GM21515 (cell line): ENCODE measurements at regions not wholly inside any gene's neighbourhood (a gene's known extent, or its start where the extent isn't known, plus 50 kb on each side); places are given as distances from the start of the nearest gene placed in this dataset.

ENCODE experiments used
- ATAC-seq: cut with Tn5 transposase; IDR thresholded peaks from one replicate; pipeline ENCODE4 v1.9.1; 2021; ENCODE audit not compliant: unreplicated experiment

DNA sequence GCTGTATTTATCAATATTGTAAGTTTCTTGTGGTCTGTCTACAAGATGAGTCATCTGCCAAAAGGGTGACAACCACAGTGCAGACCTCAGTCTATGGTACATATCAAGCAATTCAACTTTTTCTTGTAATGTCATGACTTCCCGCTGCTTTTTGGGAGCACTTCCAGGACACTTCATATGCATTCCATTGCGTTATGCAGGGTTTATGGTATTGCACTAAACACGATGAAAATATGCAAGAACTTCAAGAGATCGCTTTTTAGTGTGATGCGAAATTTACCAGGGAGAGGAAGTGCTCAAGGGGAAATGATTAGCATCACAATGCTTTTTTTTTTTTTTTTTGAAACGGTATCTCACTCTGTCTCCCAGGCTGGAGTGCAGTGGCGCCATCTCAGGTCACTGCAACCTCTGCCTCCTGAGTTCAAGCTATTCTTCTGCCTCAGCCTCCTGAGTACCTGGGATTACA is 166.5 kb downstream of the TFAP2A start:
- ATAC-seq, result no peak

DNA sequence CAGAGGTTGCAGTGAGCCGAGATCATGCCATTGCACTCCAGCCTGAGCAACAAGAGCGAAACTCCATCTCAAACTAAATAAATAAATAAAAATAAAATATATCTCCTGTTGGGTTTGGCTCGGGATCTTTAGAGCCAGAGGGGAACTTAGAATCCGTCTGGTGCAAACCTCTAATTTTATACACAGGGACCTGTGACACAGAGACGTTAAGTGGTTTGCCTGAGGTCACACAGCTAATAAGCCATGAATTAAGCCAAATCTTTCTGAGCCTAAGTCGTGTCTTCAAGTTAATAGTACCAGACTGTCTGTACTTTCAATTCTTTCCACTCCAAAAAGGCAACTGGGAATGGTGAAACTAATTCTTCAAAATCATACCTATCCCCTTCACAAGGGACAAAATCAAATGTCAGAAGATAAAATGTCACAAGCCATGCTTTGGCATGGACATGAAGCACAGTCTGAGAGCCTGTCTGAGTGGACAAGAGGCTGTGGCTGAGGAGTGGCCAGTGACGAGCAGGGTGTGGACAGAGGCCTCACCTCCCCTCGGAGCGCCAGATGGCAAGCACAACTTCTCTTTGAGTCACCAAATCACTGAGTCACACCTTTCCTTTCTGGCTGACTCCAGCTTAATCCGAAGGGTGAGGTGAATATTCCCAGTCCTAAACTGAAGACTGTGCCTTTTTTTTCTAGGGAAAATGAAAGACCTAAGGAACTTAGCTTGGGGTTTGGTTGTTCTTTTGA is 177.4 kb downstream of the TFAP2A start:
- no peak for ATAC-seq

DNA sequence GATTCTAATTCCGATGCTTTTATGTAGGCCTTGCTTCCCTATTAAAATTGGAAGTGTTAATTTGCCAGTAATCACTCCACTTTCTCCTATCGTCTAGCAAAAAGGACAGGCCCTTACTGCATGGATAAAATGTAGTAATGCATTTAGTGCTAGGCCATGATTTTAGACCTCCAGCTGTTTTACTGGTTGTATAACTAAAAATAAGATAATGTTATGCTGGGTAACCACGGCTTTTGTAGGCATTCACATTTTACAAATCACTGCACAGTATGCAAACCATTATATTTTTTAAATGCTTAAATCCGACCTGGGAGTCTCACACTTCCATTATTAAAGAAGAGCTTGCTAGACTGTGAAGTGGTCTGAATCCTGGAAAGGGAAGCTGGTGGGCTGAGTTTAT is 179.5 kb downstream of the TFAP2A start:
- no peak for ATAC-seq

DNA sequence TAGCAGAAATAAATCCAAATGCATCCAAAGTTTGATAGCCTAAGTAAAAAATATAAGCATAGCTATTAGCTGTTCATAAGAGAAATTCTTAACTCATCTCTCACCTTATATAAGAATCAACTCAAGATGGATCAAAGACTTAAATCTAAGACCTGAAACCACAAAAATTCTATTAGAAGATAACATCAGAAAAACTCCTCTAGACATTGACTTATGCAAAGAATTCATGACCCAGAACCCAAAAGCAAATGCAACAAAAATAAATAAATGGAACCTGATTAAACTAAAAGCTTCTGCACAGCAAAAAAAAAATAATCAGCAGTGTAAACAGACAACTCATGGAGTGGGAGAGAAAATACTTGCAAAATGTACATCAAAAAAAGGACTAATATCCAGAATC is 184.3 kb downstream of the TFAP2A start:
- no peak for ATAC-seq

DNA sequence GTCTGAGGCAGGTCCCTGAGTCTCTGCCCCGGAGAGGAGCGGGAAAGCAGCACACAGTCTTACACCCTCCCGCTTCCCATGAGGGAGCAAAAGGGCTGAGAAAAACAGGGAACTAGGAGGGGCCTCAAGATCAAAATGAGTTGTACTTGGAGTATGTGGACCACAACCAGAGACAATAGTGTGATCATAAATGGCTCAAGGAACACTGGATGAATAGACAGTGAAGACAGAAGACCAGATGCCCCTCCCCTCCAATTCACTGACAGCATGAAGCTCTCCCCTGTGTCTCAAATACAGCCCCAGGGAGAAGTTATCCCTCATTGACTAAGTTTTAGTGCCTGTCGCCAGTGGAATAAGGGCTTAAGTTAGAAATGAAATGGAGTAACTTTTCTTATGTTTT is 191.0 kb downstream of the TFAP2A start:
- ATAC-seq, result no peak

DNA sequence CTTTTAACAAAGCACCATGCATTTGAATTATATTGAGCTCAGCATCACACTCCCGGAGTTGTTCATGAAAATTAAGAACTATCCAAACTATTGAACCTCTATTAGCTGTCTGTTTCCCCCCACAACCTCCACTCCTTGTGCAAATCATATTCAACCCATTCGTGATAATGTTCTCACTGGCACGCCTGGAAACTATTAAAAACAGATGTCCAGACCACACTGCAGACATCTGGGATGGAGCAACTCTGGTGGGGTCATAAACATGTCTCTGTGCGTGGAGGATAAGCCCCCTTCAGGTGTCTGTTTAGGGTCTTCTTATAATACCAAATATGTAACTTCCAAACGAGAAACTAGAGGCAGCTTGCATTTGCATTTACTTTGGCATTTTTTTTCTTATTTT is 193.7 kb downstream of the TFAP2A start:
- ATAC-seq, result no peak

DNA sequence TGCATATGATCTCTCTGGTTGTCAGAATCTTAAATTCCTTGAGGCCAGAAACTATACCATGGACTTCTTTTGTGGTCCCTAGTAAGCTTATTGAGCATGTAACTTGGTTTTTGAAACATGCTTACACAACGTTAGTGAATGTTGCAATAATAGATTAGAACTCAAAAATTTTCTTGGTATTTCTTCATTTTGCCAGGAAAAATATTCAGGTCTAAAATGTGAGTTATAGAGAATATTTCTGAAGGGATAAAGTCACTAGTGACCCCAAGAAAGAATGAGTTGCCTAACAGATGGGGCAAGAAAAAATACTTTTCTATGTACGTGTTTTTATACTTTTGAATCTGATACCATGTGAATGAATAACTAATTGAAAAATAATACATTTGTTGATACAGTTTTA is 195.4 kb downstream of the TFAP2A start:
- ATAC-seq, result no peak

DNA sequence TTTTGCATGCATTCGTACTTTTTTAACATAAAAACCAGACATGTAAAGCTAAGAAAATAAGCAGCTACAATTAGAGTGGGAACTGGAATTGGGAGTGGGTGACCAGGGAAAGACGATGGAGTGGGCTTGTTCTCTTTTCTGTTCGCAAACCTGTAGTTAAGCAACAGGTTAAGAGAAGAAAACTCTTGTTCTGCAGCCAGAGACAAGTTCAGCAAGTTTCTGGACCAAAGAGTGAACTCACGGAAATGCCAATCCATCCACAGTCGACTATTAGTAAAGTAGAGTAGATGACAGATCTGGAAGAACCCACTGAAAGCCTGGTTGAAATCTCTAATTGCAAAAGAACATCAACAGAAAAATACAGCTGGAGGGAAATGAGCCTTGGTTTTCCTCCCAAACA is 197.8 kb downstream of the TFAP2A start:
- no peak for ATAC-seq

DNA sequence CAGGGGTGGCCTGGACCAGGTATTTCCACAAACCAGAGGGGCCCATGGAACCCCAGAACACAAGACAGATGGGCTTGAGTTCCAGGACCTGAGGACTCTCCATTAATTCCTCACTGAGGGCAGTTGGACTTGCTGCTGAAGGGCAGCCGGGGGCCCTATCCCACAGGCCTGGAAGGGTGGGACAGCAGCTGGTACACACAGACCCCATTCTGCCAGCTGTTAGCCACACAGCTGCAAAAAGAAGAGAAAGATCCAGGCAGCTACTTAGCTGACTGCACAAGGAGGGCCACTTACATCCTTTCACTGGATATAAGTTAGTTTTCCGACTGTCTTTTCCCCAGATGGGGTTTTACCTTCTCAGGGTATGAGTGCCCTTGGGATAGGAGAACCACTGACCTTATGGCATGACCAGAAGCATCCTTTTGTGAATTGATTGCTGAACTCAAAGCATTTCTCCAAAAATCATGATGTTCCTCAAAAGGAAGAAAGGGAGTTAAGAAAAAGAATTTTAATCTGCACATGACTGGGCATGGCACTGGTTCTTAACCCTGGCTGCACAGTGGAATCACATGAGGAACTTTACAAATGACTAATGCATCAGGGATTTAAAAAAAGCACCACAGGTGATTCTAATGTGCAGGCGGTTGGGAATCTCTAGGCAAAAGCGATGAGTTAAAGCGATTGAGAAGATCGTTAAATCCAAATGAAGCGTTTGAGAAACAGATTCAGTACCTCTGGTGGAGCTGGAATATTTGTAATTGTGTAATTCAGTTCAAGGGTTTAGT is 199.4 kb downstream of the TFAP2A start:
- no peak for ATAC-seq

DNA sequence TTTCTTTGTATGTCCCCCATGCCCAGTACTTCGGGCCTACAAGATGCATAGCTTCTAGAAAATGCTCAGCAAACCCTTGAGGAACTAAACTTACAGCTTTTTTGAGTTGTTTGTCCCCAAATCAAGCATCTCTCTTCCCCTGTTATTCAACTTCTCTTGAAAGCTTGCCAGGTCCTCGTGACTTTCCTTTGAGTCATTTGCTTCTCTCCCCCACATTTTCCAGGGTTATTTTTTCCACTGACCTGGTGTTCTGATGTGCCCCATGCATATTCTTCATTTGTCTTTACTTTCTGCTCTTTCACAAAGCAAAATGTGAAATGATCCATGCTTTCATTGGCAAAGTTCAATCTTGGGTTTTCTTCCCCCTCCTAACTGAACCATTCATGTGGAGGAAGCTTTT is 204.8 kb downstream of the TFAP2A start:
- no peak for ATAC-seq

DNA sequence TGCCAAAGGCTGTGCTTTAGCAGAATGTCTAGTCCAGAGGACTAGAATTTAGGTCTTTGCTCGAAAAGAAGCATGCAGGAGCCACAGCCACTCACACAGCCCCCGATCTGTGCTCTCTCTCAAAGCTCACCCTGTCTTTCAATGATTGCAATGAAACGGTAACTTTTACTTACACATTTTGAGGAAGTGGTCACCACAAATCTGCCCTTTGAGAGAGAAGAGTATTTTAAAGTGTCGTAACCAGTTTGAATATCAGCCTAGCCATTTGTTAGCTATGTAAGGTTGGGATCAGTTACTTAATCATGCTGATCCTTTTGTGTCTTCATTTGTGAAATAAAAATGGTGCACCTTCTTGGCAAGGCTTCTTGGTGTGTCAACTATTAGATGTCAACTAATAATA is 209.0 kb downstream of the TFAP2A start:
- peak; percentile 64 for ATAC-seq

DNA sequence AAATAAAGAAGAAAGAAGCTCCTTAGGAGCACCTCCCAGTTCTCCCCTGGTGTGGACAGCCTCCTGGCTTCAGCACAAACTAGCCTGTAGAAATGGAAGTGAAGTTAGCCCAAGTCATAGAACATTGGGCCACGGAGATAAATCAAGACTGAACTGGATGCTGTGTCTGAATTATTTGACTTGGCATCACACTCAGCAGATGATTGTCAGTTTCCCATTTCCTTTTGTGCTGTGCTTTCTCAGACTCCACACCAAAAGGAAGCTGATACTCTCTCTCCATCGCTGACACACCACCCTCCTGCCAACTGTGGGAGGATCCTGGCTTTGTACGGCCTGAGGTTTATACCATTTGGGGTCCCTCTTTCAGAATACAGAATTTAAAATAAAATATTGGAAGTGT is 209.8 kb downstream of the TFAP2A start:
- no peak for ATAC-seq

DNA sequence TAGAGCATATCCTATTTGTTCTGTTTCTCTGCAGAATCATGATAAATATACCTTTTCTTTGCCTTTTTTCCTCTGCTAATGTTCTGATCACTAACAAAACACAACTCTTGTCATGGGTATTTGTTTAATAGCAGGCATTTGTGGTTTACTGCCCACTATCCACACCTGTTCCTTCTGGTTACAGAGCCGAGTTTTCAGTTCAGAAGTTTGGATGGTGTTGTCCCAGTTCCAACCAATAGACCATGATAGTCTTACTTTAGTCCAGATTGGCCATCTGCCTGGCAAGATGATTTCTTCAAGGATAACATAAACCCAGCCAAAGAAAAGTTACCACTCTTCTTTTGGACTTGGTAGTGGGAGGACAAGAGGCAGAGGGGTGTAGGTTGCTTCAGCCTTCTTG is 211.2 kb downstream of the TFAP2A start:
- ATAC-seq, result no peak

DNA sequence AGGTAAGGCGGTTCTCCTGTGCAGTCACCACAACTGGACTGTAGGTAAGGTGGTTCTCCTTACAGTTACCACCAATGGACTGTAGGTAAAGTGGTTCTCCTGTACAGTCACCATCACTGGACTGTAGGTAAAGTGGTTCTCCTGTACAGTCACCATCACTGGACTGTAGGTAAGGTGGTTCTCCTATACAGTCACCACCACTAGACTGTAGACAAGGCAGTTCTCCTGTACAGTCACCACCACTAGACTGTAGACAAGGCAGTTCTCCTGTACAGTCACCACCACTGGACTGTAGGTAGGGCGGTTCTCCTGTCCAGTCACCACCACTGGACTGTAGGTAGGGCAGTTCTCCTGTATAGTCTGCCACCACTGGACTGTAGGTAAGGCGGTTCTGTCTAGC is 212.3 kb downstream of the TFAP2A start:
- no peak for ATAC-seq

DNA sequence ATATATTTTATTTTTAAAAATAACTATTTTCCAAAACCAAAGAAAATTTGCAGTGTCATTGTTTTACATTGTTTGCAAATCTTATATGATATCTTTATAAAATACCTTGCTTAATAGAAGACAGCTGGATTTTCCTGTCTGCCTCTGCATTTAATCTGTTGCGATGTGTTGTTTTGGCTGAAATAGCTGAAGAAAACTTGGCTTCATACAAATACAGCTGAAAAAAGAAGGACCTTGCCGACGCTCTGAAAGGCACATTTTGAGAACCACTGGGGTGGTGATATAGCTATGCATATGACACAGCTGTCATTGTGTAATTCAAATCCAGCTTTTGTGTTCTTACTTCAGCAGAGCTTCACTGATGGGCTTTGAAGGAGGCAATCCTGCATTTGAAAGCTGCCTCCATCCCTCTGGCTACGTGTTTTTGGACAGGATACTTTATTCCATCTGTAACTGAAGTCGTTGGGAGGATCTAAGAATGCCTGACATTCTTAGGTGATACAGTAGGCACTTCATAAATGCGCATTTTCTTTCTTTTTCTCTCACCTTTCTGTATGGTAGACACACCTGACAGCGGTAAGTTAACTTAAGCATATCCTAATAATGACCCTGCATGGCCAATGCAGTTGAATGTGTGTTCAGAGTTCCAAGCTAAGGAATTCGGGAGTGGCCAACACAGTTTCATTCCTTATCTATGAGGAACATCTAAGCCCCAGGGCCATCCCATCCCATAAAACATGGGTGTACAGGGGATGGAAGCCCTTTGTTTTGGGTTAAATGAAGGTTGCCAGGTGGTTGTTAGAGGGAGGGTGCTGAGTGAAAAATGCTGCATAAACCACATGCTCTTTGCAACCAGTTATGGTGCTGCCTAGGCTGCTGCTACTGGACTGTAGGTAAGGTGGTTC is 213.0 kb downstream of the TFAP2A start:
- no peak for ATAC-seq

DNA sequence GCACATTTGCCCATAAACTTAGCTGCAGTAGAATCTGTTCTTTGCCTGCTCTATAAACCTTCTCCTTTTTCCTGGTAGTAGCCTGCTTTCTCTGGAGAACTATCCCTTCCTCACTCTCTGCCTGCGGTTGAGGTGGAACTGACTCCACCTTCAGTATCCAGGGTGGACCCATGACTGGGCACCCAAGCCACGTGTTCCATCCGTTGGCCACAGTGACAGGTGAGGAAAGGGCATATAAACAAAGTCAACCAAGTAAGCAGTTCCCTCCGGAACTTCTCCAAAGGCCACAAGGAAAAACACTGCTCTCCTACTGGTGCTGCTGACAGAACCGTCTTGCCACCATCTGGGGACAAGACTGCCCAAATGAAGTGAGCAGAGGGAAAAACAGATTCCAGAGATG is 218.8 kb downstream of the TFAP2A start:
- no peak for ATAC-seq

DNA sequence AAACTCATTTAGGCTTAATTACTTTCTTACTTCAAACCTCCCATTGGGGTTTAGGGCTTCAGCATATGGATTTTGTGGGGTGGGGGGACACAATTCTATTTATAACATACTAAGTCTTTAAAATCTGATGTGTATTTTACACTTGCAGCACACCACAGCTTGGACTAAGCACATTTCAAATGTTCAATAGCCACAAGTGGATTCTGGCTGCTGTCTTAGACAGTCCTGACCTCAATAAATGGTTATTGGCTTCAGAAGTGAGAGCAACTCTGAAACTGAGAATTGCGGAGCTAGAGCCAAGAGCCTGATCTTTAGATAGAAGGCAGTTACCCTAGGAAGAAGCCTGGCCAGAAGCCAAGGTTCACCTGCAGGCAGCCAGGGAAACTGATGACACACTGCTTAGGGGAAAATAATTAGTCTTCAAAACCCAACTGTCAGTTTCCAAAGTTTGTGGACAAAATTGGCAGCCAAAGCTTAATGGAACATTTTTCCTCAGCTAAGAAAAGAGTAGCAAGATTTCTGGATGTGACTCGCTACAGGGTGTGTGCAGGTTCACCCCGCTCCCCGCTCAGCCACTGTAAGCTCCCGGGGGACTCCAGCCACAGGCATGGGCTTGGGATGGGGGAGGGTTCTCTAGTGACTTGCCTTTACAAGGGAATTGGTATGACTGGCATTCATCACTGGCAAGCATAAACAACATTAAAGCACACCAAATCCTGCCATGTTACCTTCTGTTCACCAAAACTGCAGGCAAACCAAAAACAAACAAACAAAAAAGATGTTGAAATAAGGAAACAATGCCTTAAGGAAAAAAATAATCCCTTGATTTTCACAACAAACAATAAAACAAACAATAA is 219.8 kb downstream of the TFAP2A start:
- ATAC-seq, result no peak

DNA sequence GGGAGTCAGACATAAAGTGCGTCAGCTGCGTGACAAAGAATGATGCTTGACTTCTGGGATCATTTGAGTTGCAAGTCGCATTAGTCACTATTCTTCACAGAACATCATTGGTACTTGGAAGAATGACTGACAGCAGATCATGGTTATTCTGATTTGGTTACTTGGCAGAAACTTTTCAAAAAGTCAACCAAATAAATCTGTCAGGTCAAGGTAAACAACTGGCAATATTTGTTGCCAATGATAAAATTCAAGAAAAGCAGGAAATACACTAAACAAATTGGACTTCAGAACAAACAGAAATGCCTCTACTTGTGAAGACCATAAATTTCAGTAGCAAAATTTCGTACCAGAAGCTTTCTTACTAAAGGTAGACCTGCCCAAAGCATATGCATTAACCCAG is 221.6 kb downstream of the TFAP2A start:
- ATAC-seq, result no peak

DNA sequence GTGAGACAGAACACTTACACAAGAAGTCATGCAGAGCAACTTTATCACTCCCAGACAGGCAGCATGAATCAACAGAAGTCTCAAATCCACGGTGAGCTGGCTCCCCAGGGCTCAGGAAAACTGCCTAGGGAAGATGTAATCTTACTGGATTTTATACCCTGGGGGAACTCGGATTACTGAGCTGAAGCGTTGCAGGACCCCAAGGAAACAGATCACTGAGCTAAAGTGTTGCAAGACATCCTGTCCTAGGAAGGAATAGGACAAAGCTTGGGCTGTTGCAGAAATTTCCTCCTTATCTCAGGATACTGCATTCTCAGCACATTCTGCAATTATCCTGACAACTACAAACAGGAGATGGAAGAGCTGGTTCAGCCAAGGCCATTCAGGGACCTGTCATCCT is 224.8 kb downstream of the TFAP2A start:
- no peak for ATAC-seq

DNA sequence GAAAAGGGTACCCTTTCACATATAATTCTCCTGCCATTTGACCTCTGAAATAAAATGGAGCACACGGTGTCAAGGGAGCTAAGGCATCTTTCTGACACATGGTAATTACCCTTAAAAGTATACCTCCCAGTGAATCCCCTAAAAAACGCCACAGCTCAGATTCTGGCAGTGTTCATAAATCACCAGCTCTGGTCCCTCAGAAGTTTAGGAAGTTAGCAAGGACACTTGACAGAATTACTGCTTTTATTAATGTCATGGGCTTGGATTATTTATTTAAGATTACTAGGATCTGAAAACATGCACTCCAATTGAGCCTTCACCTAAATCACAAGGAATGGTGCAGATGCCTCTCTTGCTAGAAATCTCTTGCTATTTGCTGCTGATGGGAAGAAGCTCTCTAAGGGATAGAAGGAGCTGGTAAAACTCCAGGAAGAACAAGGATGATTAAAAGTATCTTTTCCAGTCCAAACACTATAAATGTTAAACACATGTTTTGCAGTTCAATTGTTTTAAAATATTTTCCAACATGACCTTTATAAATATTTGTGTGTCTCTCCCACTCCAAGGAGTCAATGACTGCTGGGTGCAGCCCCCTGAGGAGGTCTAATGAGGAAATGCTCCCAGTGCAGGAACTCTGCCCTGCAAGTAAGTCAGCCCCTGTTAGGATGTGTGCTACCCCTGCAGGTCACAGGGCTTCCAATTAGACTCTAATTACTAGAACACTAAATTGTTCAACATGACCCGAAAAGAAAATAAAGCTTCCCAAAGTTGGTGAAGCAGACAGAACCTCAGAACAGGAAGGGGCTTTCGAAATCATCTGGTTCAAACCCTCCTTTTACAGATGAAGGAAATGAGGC is 230.3 kb downstream of the TFAP2A start:
- no peak for ATAC-seq
